CD4-positive, alpha-beta T cell treated with Interleukin-4 for 4 hours (primary cell): ENCODE measurements at regions not wholly inside any gene's neighbourhood (a gene's known extent, or its start where the extent isn't known, plus 50 kb on each side); places are given as distances from the start of the nearest gene placed in this dataset.

Source experiments
- DNase-seq: peaks from one replicate; pipeline ENCODE4 v3.0.0-alpha.2; 2020

DNA sequence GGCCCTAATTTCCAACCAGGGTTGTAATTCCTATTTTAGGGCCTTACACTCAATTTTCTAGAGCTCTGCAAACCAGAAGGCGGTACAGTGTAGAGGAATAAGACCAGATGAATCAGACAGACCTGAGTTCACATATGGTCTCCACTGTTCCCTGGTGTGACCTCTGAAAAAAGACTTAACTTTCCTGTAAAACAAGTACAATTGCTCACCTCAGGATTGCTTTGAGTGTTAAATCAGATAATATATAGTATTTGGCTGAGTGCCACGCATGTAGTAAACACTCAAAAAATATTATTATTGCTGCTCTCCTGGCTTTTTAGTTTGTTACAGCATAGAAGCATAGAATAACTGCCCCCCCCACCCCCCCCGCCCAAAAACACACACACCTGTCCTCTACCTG lies 51.0 kb upstream of the STT3B start:
- no peak for DNase-seq

- no peak for DNase-seq
These were observed 50.1 kb upstream of the STT3B start for GRCh38 chr3:31482493-31483200.
